Adrenal gland (tissue), 5 donors: ENCODE measurements at regions not wholly inside any gene's neighbourhood (a gene's known extent, or its start where the extent isn't known, plus 50 kb on each side); places are given as distances from the start of the nearest gene placed in this dataset.

Experiments
- CTCF ChIP-seq, 6 experiments: fragments of 450-650 bp in 4 of 6; fragments of 200-600 bp in 2 of 6; sonication (generic) in 1 of 6; IDR thresholded peaks; 1 replicate in 5 of 6; 2 replicates in 1 of 6; pipeline versions ENCODE4 v1.5.1 to v1.8.0; 2016 to 2021; ENCODE audit warnings: antibody characterized with exemption in 6 of 6, mild to moderate bottlenecking in 2 of 6, moderate library complexity in 1 of 6
- POLR2A ChIP-seq, 2 donors: fragments of 450-650 bp; IDR thresholded peaks; one replicate each; pipeline ENCODE4 v1.6.1; 2017; ENCODE audit warnings: antibody characterized with exemption in 2 of 2, mild to moderate bottlenecking in 2 of 2, moderate library complexity in 1 of 2
- donor health status: DM: no; HTN: no; CAD: no.

DNA sequence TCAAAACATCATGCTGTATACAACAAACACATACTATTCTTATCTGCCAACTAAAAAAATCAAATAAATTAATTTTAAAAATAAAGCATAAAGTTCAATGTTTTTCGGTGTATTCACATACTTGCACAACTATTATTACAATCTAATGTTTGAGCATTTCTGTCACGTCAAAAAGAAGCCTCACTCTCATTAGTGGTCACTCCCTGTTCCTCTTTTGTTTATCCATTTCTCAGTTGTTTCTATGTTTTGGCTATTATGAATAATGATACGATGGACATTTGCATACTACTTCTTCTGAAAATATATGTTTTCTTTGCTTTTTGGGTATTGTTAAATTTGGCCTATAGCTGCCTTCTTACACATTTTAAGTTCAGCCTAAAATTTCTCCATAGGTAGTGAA is 773.0 kb upstream of the HS6ST1 start:
- TF ChIP-seq CTCF (IDR thresholded peaks at IDR 0.05) (no peak), POLR2A (IDR thresholded peaks at IDR 0.05) (no peak)
